Astrocyte of the spinal cord (primary cell): ENCODE measurements at regions not wholly inside any gene's neighbourhood (a gene's known extent, or its start where the extent isn't known, plus 50 kb on each side); places are given as distances from the start of the nearest gene placed in this dataset.
"Not testable (repeated sequence)": the region's sequence is repeated elsewhere in the genome, so short reads cannot be mapped to it uniquely, and the experiment has no call there.

Experiments used
- DNase-seq: peaks from one replicate; pipeline ENCODE4 v3.0.0; 2011; ENCODE audit warnings: low read depth, low spot score
- H3K4me3 ChIP-seq: 2 replicates; pipeline ENCODE4 v1.5.1; 2011; ENCODE audit warnings: low read depth, mild to moderate bottlenecking, low read length, moderate library complexity
- CTCF ChIP-seq: IDR thresholded peaks from 2 replicates; pipeline ENCODE4 v1.5.1; 2012; ENCODE audit warnings: low read depth, mild to moderate bottlenecking, low read length, inconsistent platforms
- in situ Hi-C: cut with HindIII; loops from 2 replicates; pipeline ENCODE4 v1.10.0; 2017; ENCODE audit warnings: low sequenced_read_pairs

- peak; percentile 71 for DNase-seq
- peak overlapping the region; percentile 6 for H3K4me3 ChIP-seq
- peak; percentile 33 for TF ChIP-seq CTCF
- in situ Hi-C loops, result not testable (repeated sequence)
Measured at GRCh38 chr7:128608678-128609421, 63.2 kb upstream of the GARIN1A start.

GRCh38 chr7:128613366-128613765 lies 58.7 kb upstream of the GARIN1A start:
- DNase-seq, H3K4me3 ChIP-seq, in situ Hi-C loops: not testable (repeated sequence)

GRCh38 chr7:128614812-128615211 lies 57.3 kb upstream of the GARIN1A start:
- H3K4me3 ChIP-seq, DNase-seq, in situ Hi-C loops: not testable (repeated sequence)

- H3K4me3 ChIP-seq, in situ Hi-C loops, DNase-seq: not testable (repeated sequence)
Measured at GRCh38 chr7:128616799-128617198, 55.3 kb upstream of the GARIN1A start.
